Astrocyte of the hippocampus (primary cell): ENCODE measurements at regions not wholly inside any gene's neighbourhood (a gene's known extent, or its start where the extent isn't known, plus 50 kb on each side); places are given as distances from the start of the nearest gene placed in this dataset.
"Not testable (repeated sequence)": the region's sequence is repeated elsewhere in the genome, so short reads cannot be mapped to it uniquely, and the experiment has no call there.

Experiments
- DNase-seq: peaks from one replicate; pipeline ENCODE4 v3.0.0; 2011; ENCODE audit warnings: low read depth, low spot score

DNA sequence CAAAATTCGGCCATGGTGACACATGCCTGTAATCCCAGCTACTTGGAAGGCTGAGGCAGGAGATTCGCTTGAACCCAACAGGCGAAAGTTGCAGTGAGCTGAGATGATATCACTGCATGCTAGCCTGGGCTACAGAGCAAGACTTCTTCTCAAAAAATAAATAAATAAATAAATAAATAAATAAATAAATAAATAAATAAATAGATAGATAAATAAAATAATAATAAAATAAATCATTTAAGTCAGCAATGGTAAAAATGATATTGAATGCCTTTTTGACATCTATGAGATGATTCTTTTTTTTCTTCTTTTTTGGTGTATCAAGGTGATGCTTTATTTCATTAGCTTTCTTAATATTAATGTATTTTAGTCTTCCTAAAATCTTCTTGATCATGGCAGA, 221.7 kb upstream of the RXFP2 start:
- no peak for DNase-seq

DNA sequence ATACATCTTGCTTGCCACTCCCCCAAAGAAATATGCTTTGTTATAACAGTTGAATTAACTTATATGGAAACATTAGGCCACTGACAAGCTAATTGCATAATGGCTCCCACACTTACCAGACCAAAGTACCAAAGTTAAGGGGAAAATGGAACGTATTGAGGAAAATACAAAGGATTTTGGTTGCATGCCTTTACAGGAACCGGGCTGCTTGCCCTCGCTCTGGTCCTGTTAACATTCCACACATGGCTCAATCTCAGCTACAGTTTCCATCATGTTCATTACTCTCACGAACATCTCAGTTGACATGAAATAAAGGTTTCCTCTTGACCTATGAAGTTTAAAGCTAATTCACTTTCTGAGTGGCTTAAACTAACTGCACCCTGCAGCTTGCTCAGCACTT, 220.7 kb upstream of the RXFP2 start:
- peak; percentile 2 for DNase-seq

DNA sequence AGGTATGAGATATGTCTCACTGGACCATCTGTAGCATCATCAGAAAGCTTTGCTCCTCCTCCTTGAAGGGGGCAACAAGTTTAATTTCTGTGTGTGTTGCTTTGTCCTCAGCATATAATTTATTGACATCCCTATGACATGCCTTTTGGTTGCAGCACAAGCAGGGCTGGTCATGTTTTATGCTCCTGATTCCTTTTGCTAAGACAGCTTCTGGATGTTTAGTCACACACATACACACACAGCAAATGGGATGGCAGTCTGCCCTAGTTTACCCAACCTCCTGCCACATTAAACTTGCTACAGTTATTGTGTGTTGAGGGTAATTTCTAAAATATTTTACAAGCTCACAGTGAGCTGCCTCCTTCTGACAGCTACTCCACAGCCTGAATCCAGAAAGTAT, 217.9 kb upstream of the RXFP2 start:
- DNase-seq, result no peak

DNA sequence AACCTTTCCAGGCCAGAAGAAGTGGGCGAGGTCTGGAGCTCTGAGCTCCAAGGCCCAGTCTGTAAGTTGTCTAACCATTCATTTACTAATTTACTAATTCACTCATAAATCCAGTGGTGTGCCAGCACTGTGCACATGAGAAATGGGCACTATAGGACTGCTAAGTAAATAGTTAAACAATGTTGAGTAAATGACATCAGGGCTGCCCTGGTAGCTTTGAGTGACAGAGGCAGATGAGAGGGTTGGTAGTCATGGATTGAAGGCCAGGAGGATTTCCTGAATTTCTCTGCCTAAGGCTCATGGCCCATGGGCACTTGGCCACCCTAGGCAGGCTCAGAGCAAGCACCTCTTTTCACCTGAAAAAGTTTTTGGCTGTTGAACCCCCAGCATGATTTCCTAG, 216.9 kb upstream of the RXFP2 start:
- DNase-seq, result no peak

DNA sequence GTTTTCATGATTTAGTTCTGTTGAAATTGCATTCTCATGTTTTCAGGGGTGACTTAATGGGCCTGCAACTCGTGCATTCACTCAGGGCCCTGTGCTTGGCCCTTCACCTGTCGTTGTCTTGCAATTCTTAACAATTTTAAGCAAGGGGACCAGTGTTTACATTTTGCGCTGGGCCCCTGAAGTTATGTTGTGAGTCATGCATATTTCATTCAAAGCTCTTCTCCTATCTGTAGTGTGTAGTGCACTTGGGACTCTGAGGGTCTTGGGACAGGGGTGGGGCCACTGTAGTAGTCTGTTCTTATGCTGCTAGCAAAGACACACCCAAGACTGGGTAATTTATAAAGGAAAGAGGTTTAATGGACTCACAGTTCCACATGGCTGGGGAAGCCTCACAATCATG, 211.2 kb upstream of the RXFP2 start:
- DNase-seq, result no peak

DNA sequence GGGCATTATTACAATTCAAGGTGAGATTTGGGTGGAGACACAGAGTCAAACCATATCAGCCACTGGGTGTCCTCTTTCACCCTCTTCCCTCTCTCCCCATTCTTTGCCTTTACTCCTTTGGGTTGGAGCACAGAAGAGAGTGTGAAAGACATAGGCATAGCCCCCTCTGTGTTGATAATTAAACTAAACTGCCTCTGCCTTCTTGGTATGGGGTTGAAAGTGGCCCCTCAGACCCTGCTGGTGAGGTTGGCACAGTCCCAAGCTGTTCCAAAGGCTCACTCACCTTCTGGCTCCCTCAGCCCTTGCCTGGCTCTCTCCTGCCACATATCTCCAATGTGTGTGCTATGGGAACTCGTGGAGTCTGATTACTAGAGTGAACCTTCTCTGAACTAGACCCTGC, 210.6 kb upstream of the RXFP2 start:
- DNase-seq, result no peak

DNA sequence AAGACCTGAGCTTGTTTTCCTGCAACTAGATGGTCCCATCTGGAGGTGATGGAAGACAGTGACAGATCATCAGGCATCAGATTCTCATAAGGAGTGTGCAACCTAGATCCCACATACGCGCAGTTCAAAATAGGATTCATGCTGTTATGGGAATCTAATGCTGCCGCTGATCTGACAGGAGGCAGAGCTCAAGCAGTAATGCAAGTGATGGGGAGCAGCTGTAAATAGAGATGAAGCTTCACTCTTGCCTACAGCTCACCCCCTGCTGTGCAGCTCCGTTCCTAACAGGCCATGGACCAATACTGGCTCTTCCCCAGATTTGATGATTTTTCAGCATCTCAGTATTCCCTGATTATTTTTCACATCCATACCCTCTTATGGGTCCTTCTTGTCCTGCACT, 208.4 kb upstream of the RXFP2 start:
- DNase-seq, result no peak

DNA sequence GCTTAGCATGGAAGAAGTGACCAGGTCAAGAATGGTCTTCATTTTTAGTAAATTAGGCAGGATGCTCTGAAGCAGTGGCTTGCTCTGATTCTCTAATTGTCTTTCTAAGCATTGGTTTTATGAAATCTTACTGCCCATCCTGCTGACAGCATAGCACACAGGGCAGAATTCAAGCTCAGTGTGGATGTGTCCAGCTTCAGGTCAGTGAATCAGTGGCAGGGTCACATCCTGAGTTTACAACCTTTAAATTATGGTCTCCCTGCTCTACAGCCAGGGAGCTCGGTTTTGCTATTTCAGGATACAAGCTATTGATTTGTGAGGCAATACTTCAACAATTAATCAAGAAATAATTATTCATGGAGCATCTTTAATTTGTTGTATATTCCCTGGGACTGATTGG, 202.3 kb upstream of the RXFP2 start:
- DNase-seq, result no peak

DNA sequence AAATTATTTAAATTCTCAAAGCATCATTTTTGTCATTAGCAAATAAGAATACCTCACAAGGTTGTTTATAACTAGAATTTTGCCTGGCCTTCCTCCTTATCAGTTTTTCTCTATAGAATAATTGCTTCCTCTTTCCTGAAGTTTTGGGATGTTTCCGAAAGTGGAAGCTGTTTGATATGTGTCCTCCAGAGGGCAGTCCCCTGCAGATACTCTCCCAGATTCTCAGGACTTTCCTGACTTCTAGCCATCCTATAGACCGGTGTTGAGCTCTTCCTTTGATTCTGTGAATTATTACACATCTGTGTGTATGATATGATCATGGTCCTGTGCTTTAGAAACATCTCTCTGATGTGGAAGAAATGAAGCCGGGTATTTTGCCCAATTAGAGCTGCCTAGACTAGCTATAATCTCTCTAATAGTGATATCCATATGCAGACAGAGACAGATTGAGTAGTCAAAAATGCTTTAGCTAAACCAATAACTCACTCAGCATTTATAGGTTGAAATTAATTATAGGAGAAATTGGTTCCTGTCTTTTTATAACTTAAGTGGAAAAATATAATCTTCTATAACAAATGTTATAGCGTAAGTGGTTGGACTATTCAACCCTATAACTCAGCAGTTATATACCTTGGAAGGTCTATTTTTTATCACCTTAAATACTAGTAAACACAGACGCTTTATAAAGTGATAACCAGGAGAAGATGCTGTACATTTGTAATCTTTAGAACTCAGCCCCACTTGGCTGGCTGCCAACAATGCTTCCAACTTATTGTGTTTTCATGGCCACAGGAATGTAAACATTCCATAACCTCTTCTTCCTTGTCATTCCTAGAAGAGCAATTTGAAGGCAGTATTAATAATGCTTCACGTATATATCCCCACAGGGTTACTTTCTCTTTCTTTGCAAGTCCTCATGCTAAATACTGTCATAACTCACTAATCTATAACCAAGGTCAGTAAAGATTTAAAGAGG, 201.0 kb upstream of the RXFP2 start:
- DNase-seq, result peak; percentile 33

DNA sequence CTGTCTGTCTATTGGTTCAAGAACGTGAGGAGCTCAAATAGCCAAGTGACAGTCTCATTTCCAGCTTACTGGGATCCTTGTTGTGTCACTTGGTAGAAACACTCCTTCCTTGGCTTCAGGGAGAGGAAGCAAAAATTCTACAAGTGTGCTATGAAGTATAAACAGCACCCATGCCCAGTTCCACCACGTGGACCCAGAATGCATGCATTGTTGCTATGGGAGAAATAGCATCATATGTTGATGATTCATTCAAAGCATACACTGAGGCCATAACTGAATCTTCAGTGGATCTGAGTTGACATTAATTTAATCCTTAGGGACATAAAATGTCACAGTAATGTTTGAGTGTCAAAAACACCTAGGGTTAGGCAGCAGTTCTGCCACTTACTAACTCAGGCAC, 199.0 kb upstream of the RXFP2 start:
- no peak for DNase-seq

DNA sequence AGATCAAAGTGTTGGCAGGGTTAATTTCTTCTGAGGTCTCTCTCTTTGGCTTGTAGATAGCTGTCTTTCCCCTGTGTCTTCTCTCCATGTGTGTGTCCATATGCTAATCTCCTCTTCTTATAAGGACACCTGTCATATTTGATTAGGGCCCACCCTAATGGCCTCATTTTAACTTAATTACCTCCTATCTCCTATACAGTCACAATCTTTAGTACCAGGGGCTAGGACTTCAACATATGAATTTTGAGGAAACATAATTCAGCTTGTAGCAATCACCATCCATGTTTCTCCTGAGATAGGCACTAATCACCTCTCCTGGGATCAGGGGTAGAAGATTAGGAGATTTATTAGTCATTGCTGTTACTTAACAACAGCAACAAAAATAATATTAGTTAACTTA, 196.1 kb upstream of the RXFP2 start:
- DNase-seq, result no peak

DNA sequence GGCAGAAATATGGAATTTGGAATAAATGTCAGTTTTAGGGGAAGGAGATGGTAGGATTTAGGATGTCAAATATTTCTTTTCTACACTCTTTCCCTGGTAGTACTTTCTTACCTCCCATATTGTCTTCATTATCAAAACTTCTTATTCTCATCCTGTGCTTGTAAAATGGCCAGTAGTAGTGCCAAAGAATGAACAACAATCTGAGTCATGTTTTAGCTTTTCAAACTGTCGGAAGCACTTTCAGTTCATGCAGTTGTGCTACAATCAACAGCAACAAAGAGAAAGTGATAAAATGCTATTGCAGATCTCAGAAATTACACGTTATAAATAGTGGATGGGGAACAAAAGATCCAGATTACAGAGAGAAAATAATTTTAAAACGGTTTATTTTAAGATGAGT, 193.7 kb upstream of the RXFP2 start:
- DNase-seq, result peak; percentile 25

DNA sequence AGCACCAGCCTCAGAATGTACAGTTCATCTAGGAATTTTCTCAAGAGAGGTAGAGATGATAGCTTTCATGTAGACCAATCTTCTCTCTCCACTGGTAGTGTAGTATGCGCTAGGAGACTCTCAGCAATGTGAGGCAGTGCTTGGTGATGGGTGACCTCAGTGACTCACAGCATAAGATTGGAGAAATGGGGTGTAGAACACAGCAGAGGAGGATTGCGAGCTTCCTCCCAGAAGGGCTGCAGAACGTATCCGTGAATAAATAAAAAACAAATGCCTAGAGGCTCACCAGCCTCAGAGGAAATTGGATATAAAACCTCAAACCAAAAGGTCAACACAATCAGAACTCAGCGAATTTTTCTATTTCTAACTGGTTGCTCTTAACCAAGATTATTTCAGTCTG, 182.9 kb upstream of the RXFP2 start:
- DNase-seq, result peak; percentile 15

DNA sequence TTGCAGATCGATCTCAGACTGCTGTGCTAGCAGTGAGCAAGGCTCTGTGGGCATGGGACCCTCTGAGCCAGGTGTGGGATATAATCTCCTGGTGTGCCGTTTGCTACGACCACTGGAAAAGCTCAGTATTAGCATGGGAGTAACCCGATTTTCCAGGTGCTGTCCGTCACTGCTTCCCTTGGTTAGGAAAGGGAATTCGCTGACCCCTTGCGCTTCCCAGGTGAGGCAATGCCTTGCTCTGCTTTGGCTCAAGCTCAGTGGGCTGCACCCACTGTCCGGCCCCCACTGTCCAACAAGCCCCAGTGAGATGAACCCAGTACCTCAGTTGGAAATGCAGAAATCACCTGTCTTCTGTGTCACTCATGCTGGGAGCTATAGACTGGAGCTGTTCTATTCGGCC, 155.1 kb upstream of the RXFP2 start:
- DNase-seq, result not testable (repeated sequence)

DNA sequence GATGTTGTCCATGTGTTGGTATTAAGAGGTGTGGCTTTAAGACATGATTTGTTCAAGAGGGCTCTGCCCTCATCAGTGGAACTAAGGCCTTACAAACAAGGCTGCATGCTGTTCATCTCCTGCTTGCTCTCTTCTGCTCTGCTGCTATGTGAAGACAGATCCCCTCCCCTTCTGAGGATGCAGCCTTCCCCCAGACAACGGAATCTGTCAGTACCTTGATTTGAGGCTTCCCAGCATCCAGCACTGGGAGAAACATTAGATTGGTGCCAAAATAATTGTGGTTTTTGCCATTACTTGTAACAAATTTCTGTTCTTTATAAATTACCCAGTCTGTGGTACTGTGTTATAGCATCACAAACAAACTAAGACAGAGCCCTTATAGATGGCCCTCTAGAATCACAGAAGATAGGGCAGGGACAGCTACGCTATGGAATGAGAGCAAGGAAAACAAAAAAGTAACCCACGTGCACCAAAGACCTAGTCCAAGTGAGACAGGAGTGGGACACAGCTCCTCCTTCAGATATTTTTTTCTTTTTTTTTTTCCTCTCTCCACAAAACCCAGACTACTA, 151.5 kb upstream of the RXFP2 start:
- peak; percentile 1 for DNase-seq

DNA sequence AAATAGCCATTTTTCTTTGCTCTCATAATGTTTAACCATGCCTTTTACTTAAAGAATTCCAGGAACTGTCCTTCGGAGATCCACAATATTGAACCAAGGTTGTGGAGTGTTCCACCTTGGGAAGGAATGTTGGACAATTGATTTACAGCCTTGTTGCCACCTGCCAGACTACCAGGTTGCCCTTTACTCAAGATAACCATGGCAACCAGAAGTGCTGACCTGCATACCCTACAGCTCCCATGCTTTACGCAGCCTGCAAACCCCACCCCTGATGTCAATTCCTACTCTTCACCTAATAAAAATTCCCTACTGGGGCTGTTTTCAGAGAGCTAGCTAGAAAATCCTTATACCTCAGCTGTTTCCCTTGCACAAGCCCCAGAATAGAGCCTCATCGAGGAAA, 151.0 kb upstream of the RXFP2 start:
- DNase-seq, result no peak

DNA sequence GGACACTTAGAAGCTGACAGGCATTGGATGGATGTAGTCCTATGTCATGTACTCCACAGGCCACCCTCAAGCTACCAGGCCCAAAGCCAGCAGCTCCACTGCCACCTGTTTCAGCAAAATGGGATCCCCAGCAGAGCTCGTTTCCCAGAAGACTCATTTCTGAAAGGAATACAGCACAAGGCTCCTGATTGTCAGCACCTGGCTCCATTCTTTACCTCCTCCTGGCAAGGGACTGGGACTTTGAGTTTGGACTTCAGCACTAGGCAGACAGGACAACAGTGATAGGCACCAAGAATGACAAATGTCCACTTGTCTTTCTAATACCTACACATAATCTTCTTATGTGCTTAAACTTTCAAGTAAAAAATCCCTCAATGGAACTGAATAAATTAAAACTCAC, 150.4 kb upstream of the RXFP2 start:
- no peak for DNase-seq

DNA sequence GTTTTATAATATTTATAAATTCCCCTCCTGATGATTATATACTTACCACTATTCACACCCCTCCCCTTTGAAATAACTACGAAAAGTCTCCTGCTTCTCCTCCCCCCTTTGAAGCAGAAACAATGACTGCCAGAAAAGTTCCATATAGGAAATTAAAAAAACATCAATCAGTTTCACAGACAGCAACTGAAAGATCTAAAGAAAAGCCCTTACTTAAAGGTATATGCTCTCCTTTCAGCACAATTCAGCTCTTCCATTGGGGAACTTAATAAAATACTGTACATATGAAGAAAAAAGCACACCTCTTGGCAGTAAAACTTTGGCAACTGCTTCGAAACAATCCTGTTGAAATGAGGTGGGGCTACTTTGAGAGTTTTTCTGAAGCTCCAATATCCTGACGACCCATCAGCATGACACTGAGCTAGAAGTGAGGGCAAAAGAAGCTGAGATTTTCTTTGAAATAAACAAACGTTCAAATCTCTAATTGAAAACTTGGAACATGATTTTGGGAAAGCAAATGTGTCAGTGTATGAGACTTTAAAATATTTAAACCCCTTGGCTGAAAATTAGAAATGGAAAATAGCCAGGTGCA, 147.6 kb upstream of the RXFP2 start:
- DNase-seq, result no peak

DNA sequence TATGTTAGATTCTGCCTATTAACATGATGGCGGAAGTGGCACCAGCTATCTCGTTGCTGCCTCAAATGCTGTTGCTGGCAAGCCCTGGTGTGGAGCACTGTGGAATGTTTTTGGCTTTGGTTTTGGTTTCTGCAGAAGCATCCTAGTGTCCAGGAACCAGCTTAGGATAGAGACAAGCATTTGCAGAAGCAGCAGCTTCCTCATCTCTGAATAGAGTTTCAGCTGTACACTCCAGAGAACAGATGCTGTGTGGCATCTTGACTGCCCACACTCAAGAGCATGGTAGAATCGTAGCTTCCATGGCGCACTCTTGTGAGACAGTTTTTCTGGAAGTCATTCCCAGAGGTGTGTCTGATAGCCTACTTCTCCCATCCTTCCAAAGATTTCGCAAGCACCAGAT, 145.3 kb upstream of the RXFP2 start:
- no peak for DNase-seq

DNA sequence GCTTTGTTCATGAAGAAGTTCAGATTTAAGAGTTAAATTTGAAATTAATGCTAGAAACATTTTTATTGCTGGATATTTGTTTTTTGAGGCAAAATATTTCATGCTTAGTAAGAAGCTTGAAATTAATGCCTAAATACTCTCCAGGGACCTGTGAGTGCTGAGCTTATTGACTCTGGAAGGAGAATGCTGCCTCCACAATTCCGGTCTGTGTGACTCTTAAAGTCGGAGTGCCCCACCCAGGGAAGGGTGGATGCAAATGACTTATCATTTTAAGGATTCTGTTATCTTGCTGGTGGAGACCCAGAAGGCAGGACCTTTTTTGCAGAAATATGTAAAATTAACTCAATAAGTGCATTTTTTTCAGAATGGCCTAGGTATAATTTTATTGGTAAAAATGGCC, 143.8 kb upstream of the RXFP2 start:
- no peak for DNase-seq

DNA sequence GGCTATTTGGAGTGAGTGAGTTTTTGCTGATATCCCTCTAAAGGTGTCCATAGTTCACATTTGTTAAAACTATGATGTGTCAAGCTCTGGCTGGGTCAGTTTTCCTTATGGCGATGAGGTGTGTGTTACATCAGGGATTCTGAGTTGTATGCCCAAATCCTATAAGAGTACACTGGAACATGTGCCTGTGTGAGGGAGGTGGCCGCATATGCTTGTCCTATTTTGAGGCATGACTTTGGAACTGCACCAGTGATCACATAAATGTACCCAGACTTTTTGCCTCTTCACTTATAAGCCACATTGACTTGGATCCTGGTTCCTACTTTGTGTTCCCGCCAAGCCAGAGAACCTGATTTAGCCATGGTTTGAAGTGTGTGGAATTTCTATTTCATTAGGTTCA, 140.3 kb upstream of the RXFP2 start:
- DNase-seq, result no peak

DNA sequence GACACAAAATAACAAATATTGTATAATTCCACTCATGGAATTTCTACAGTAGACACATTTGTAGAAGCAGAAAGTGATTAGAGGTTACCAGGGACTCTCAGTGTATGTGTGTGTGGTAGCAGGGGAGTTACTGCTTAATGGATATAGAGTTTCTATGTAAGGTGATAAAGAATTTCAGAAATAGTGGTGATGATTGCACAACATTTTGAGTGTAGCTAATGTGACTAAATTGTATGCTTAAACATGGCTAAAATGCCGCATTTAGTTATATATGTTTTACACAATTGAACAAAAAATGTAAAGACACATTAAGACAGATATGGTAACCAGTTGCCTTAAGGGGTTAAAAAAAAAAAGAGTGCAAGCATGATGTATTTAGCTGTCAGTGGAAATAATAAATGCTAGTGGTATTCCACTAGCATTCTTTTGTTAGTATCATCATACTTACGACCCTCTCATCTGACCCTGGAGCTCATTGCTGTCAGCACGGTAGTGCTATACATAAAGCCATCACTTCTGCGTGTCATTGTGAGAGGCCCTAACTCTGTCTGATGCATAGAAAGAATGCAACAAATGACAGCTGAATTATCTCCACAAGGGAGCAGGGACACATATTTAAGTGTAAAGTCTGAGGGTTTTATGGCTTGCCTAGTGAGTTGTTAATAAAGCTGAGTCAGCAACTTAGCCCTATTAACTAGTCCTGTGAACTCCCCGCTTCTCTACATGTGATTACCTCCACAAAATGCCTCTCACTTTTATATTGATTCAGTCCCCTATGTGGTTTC, 134.1 kb upstream of the RXFP2 start:
- no peak for DNase-seq
